Neural cell (in vitro differentiated cells): ENCODE measurements at regions not wholly inside any gene's neighbourhood (a gene's known extent, or its start where the extent isn't known, plus 50 kb on each side); places are given as distances from the start of the nearest gene placed in this dataset.

ENCODE experiments used
- CTCF ChIP-seq: fragments of 450-650 bp; IDR thresholded peaks from 2 replicates; pipeline ENCODE4 v1.5.1; 2014; ENCODE audit warnings: antibody characterized with exemption, mild to moderate bottlenecking, moderate library complexity; ENCODE audit not compliant: poor library complexity, severe bottlenecking
- EP300 ChIP-seq: fragments of 450-650 bp; conservative IDR thresholded peaks from 2 replicates; pipeline ENCODE4 v1.6.1; 2014; ENCODE audit warnings: antibody characterized with exemption, mild to moderate bottlenecking, moderate library complexity; ENCODE audit not compliant: poor library complexity, severe bottlenecking
- EZH2 ChIP-seq: fragments of 200-600, 300-800 bp; shearing (Covaris generic), sonication (generic); IDR thresholded peaks from 2 replicates; pipeline ENCODE4 v1.6.1; 2014; ENCODE audit warnings: antibody characterized with exemption, low read length, borderline replicate concordance, mild to moderate bottlenecking; ENCODE audit not compliant: insufficient read depth, poor library complexity, severe bottlenecking
- MXI1 ChIP-seq: fragments of 450-650 bp; conservative IDR thresholded peaks from 2 replicates; pipeline ENCODE4 v1.6.1; 2014; ENCODE audit warnings: antibody characterized with exemption, mild to moderate bottlenecking; ENCODE audit not compliant: poor library complexity, severe bottlenecking
- POLR2AphosphoS5 ChIP-seq: IDR thresholded peaks from 2 replicates; pipeline ENCODE4 v1.6.1; 2012
- RAD21 ChIP-seq: fragments of 450-650 bp; conservative IDR thresholded peaks from 2 replicates; pipeline ENCODE4 v1.6.1; 2014; ENCODE audit warnings: antibody characterized with exemption, mild to moderate bottlenecking, moderate library complexity
- REST ChIP-seq: IDR thresholded peaks from 2 replicates; pipeline ENCODE4 v1.6.1; 2012; ENCODE audit warnings: borderline replicate concordance
- SMC3 ChIP-seq: fragments of 450-650 bp; conservative IDR thresholded peaks from 2 replicates; pipeline ENCODE4 v1.6.1; 2014; ENCODE audit warnings: antibody characterized with exemption, mild to moderate bottlenecking, moderate library complexity; ENCODE audit not compliant: poor library complexity
- TAF1 ChIP-seq: IDR thresholded peaks from 2 replicates; pipeline ENCODE4 v1.6.1; 2012; ENCODE audit warnings: low read depth

- TF ChIP-seq TAF1 (no peak), CTCF (no peak), EZH2 (no peak), EP300 (no peak), REST (no peak), RAD21 (no peak), POLR2AphosphoS5 (no peak), MXI1 (no peak), SMC3 (no peak)
Measured at GRCh38 chr10:9015447-9015846, 961.0 kb downstream of the GATA3 start.
